Loucy (cell line): ENCODE measurements at regions not wholly inside any gene's neighbourhood (a gene's known extent, or its start where the extent isn't known, plus 50 kb on each side); places are given as distances from the start of the nearest gene placed in this dataset.

Experiments used
- H2AFZ ChIP-seq: fragments of 200-600 bp; sonication (generic); 2 replicates; pipeline ENCODE4 v1.6.0; 2016; ENCODE audit warnings: antibody characterized with exemption, mild to moderate bottlenecking, low read length, moderate library complexity
- H3F3A ChIP-seq: fragments of 200-600 bp; 2 replicates; pipeline ENCODE4 v1.6.0; 2016; ENCODE audit warnings: antibody characterized with exemption, low read depth, mild to moderate bottlenecking
- H3K27me3 ChIP-seq: fragments of 200-600 bp; sonication (generic); 2 replicates; pipeline ENCODE4 v1.6.1; 2014; ENCODE audit warnings: low read length, mild to moderate bottlenecking; ENCODE audit not compliant: insufficient read depth, poor library complexity, severe bottlenecking
- H3K36me3 ChIP-seq: fragments of 200-600 bp; sonication (generic); 2 replicates; pipeline ENCODE4 v1.6.1; 2016; ENCODE audit warnings: low read length; ENCODE audit not compliant: insufficient read depth
- H3K4me1 ChIP-seq: fragments of 200-600 bp; sonication (generic); 2 replicates; pipeline ENCODE4 v1.5.1; 2014; ENCODE audit warnings: low read length, mild to moderate bottlenecking; ENCODE audit not compliant: insufficient read depth, poor library complexity, severe bottlenecking
- H3K4me2 ChIP-seq: fragments of 200-600 bp; sonication (generic); 2 replicates; pipeline ENCODE4 v1.6.0; 2014; ENCODE audit warnings: antibody characterized with exemption, low read length, low read depth, mild to moderate bottlenecking; ENCODE audit not compliant: poor library complexity, severe bottlenecking
- H3K4me3 ChIP-seq: fragments of 200-600 bp; sonication (generic); 2 replicates; pipeline ENCODE4 v1.5.1; 2014; ENCODE audit warnings: low read length, mild to moderate bottlenecking, mixed read lengths; ENCODE audit not compliant: poor library complexity, severe bottlenecking
- H3K79me2 ChIP-seq: fragments of 200-600 bp; sonication (generic); 2 replicates; pipeline ENCODE4 v1.6.1; 2014; ENCODE audit warnings: low read length; ENCODE audit not compliant: insufficient read depth
- H3K9ac ChIP-seq: fragments of 200-600 bp; sonication (generic); 2 replicates; pipeline ENCODE4 v1.6.0; 2014; ENCODE audit warnings: mild to moderate bottlenecking, low read depth, low read length, moderate library complexity; ENCODE audit not compliant: poor library complexity, severe bottlenecking
- H3K9me2 ChIP-seq: fragments of 200-600 bp; sonication (generic); replicated peaks from 2 replicates; pipeline ENCODE4 v1.6.1; 2016; ENCODE audit warnings: low read depth, low read length, mixed read lengths
- H3K9me3 ChIP-seq: fragments of 200-600 bp; sonication (generic); 2 replicates; pipeline ENCODE4 v1.6.1; 2014; ENCODE audit warnings: mild to moderate bottlenecking, antibody characterized with exemption, low read length, low read depth; ENCODE audit not compliant: insufficient read depth
- H4K20me1 ChIP-seq: fragments of 200-600 bp; sonication (generic); 2 replicates; pipeline ENCODE4 v1.6.0; 2014; ENCODE audit warnings: antibody characterized with exemption, low read length, mild to moderate bottlenecking; ENCODE audit not compliant: insufficient read depth, poor library complexity, severe bottlenecking
- EZH2phosphoT487 ChIP-seq: fragments of 200-600 bp; IDR thresholded peaks from 2 replicates; pipeline ENCODE4 v1.6.1; 2018; ENCODE audit warnings: antibody characterized with exemption, mild to moderate bottlenecking, moderate library complexity, borderline replicate concordance
- TF ChIP-seq, protein P1 (sequence below): fragments of 200-600 bp; sonication (generic); conservative IDR thresholded peaks from 2 replicates; pipeline ENCODE4 v1.5.1; 2014; ENCODE audit warnings: mild to moderate bottlenecking, antibody characterized with exemption, low read length

DNA sequence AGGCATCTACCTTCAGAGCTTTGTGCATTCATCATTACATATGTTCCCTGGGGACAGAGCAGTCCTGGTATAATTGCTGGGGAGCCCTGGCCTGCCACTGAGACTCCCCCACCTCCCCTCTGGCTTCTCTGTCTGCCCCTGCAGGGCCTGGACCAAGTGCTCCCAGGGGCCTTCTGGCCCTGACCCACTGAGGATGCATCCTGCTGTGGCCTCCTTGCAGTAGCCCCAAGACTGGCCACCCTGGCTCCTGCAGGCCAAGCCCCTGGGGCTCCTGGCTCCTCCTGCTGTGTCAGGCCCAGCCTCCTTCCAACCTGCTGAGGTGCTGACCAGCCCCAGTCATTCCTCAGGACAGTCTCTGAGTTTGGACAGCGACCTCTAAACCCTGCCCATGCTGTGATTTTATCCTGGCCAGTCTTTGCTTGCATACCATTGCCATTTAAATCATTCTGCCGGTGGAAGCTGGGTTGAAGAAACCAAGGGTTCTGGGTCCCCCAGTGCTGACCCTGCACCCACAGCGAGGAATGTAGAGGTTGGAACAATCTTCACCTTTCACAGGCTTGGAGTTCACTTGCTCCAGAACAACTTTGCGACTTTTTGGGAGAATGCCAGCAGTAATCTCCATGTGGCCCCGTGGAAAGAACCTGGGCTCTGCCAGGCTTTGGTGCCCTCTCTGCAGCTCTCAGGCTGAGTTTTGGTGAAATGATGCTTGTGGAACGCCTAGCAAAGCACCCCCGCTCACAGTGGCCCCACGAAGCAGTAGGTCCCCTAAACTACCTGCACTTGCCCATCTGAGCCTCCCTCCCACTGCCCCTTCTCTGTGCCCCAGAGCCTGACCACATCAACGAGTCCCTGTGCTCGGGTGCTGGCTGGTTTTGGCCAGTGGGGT lies 167.3 kb upstream of the GLI2 start:
- no peaks in the 10 kb centered on the region for H3F3A ChIP-seq
- no peak for TF ChIP-seq EZH2phosphoT487
- TF ChIP-seq, protein P1, sequence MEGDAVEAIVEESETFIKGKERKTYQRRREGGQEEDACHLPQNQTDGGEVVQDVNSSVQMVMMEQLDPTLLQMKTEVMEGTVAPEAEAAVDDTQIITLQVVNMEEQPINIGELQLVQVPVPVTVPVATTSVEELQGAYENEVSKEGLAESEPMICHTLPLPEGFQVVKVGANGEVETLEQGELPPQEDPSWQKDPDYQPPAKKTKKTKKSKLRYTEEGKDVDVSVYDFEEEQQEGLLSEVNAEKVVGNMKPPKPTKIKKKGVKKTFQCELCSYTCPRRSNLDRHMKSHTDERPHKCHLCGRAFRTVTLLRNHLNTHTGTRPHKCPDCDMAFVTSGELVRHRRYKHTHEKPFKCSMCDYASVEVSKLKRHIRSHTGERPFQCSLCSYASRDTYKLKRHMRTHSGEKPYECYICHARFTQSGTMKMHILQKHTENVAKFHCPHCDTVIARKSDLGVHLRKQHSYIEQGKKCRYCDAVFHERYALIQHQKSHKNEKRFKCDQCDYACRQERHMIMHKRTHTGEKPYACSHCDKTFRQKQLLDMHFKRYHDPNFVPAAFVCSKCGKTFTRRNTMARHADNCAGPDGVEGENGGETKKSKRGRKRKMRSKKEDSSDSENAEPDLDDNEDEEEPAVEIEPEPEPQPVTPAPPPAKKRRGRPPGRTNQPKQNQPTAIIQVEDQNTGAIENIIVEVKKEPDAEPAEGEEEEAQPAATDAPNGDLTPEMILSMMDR = no peak
- no peaks in the 10 kb centered on the region for H4K20me1 ChIP-seq
- no peak overlapping the region for H2AFZ ChIP-seq
- no peaks in the 10 kb centered on the region for H3K9me2 ChIP-seq
- H3K4me1 ChIP-seq = no peaks in the 10 kb centered on the region
- H3K4me3 ChIP-seq = no peak overlapping the region
- no peaks in the 10 kb centered on the region for H3K27me3 ChIP-seq
- H3K4me2 ChIP-seq = no peak overlapping the region
- H3K36me3 ChIP-seq = no peaks in the 10 kb centered on the region
- no peaks in the 10 kb centered on the region for H3K79me2 ChIP-seq
- H3K9me3 ChIP-seq = no peaks in the 10 kb centered on the region
- H3K9ac ChIP-seq = no peak overlapping the region

DNA sequence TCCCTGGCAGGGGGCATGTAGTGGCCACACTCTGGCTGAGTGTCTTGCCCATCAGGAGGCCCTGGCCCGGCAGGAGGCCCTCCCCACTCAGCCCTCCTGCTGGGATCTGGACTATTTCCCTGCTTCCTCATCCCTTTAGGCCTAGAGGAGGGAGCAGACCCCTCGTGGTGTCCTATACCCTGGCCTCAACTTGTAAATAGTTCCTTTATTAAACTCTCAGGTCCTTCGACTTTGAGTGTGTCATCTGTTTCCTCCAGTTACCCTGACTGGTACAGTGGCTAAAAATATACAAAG lies 166.7 kb upstream of the GLI2 start:
- no peaks in the 10 kb centered on the region for H3K9me2 ChIP-seq
- no peaks in the 10 kb centered on the region for H3K27me3 ChIP-seq

DNA sequence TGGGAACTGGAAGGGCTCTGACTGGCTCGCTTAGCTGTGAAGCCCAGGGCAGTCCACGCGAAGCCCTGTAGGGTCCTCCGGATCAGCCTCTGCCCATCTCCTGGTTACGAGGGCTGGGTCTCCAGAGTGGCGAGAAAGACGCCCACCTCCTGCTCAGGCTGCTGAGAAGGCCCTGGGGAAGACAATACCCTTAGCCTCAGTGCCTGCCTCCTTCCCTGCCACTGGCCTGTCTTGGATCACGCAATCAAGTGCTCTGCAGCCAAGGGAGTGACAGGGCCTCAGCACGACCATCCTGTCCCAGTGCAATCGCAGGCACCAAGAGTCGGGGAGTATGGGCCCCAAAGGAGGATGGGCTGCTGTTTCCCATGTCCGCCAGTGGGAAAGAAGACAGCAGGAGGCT lies 165.7 kb upstream of the GLI2 start:
- no peaks in the 10 kb centered on the region for H3K9me2 ChIP-seq
- H3K4me3 ChIP-seq = no peak overlapping the region
- no peak overlapping the region for H2AFZ ChIP-seq
- H3K4me1 ChIP-seq = no peaks in the 10 kb centered on the region
- no peaks in the 10 kb centered on the region for H3F3A ChIP-seq
- H3K4me2 ChIP-seq = no peak overlapping the region
- H4K20me1 ChIP-seq = no peaks in the 10 kb centered on the region
- TF ChIP-seq EZH2phosphoT487 = no peak
- TF ChIP-seq, protein P1 = no peak
- H3K36me3 ChIP-seq = no peaks in the 10 kb centered on the region
- H3K9me3 ChIP-seq = no peaks in the 10 kb centered on the region
- no peaks in the 10 kb centered on the region for H3K27me3 ChIP-seq
- H3K79me2 ChIP-seq = no peaks in the 10 kb centered on the region
- H3K9ac ChIP-seq = no peak overlapping the region

More for the DNA sequence above, 166.7 kb upstream of the GLI2 start:
- H3K4me2 ChIP-seq = no peak overlapping the region
- no peak overlapping the region for H3K9ac ChIP-seq
- H3K79me2 ChIP-seq = no peaks in the 10 kb centered on the region
- no peak for TF ChIP-seq EZH2phosphoT487
- TF ChIP-seq, protein P1 = no peak
- no peaks in the 10 kb centered on the region for H3K9me3 ChIP-seq
- H3K36me3 ChIP-seq = no peaks in the 10 kb centered on the region
- no peaks in the 10 kb centered on the region for H4K20me1 ChIP-seq
- H3F3A ChIP-seq = no peaks in the 10 kb centered on the region
- H2AFZ ChIP-seq = no peak overlapping the region
- H3K4me1 ChIP-seq = no peaks in the 10 kb centered on the region
- no peak overlapping the region for H3K4me3 ChIP-seq
